ENCODE measurements at regions not wholly inside any gene's neighbourhood (a gene's known extent, or its start where the extent isn't known, plus 50 kb on each side); places are given as distances from the start of the nearest gene placed in this dataset.

- no peak for DNase-seq
- Histone ChIP-seq H3K4me3 (replicated peaks in 1 of 3) (no peak overlapping the region), H3K4me1 (no peaks in the 10 kb centered on the region), H3K27me3 (no peaks in the 10 kb centered on the region), H3K36me3 (no peaks in the 10 kb centered on the region), H3K27ac (no peak overlapping the region), H3K9me3 (no peaks in the 10 kb centered on the region)
- TF ChIP-seq CTCF (IDR thresholded peaks at IDR 0.05) (no peak), POLR2A (IDR thresholded peaks at IDR 0.05) (no peak)
- intact Hi-C loops (cut with DNase I) = no loop called here
- 80 to 89% methylated on average over 9 to 10 of the region's 10 CpGs for WGBS, 2 donors
Observed at GRCh38 chr19:30171795-30172612, 200.2 kb upstream of the ZNF536 start.

DNA sequence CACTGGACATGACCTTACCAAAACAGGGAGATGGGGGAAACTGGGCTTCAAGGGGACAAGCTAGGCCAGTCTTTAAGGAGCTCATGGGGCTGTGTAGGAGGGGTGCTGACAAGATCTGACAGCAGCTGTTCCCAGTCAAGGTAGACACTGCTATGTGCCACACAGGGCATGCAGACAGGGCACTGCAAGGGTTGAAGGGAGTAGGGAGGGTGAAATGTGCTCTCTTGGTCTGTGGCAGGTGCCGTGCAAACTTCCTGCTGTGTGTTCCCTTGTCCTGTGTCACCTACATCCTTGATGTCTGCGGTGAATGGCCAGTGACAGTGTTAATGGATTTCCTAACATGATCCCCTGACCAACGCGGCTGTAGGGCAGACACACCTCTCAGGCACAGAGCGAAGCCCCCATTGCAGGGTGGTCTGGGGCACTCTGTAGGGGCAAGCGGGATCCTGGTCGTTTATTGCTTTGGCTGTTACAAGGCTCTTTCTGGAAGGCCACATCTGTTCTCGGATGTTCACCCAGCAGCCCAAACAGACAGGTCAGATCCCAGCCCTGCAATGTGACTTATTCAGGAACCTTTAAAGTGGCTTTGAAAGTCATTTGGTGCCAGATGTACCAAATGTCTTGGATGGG, 199.5 kb upstream of the ZNF536 start:
- no peak overlapping the region for H3K4me3 ChIP-seq (replicated peaks in 1 of 3)
- 84 to 100% methylated on average over 2 to 8 of the region's 8 CpGs for WGBS, 2 donors
- no peak for DNase-seq
- H3K27ac ChIP-seq = no peak overlapping the region
- intact Hi-C loops (cut with DNase I) = no loop called here
- H3K36me3 ChIP-seq = no peaks in the 10 kb centered on the region
- H3K4me1 ChIP-seq = no peaks in the 10 kb centered on the region
- H3K27me3 ChIP-seq = no peaks in the 10 kb centered on the region
- no peaks in the 10 kb centered on the region for H3K9me3 ChIP-seq
- TF ChIP-seq CTCF (IDR thresholded peaks at IDR 0.05) = no peak
- TF ChIP-seq POLR2A (IDR thresholded peaks at IDR 0.05) = no peak

GRCh38 chr19:30173593-30174356, 198.4 kb upstream of the ZNF536 start:
- 85 to 89% methylated on average over 13 of the region's 13 CpGs for WGBS, 2 donors
- DNase-seq = no peak
- H3K27ac ChIP-seq = no peak overlapping the region
- H3K4me3 ChIP-seq (replicated peaks in 1 of 3) = no peak overlapping the region
- H3K9me3 ChIP-seq = no peaks in the 10 kb centered on the region
- H3K4me1 ChIP-seq = no peaks in the 10 kb centered on the region
- intact Hi-C loops (cut with DNase I) = no loop called here
- no peaks in the 10 kb centered on the region for H3K36me3 ChIP-seq
- no peaks in the 10 kb centered on the region for H3K27me3 ChIP-seq
- TF ChIP-seq CTCF (IDR thresholded peaks at IDR 0.05) (no peak), POLR2A (IDR thresholded peaks at IDR 0.05) (no peak)

GRCh38 chr19:30174357-30174645, 197.9 kb upstream of the ZNF536 start:
- intact Hi-C loops (cut with DNase I) = no loop called here
- DNase-seq = no peak
- Histone ChIP-seq H3K27ac (no peak overlapping the region), H3K27me3 (no peaks in the 10 kb centered on the region), H3K9me3 (no peaks in the 10 kb centered on the region), H3K4me3 (replicated peaks in 1 of 3) (no peak overlapping the region), H3K4me1 (no peaks in the 10 kb centered on the region), H3K36me3 (no peaks in the 10 kb centered on the region)
- WGBS, 2 donors = 81 to 89% methylated on average over 4 of the region's 4 CpGs
- TF ChIP-seq CTCF (IDR thresholded peaks at IDR 0.05) = no peak
- no peak for TF ChIP-seq POLR2A (IDR thresholded peaks at IDR 0.05)

DNA sequence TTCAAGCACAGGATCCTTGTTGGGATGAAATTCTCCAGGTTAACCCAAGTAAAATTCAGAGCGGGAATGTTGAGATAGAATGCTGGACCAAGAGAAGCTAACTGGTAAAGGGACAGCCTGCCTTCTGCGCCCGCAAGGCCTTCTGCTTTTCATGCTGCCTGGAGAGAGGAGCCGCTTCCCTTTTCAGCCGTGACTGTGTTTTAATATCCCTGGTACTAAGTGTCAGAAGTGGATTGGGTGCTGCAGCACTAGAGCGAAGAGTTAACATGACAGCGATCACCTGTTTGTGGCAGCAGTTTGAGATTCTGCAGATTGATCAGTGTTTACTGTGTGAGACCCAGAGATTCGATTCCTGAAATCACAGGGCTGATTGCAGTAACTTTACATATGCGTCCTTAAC, 197.4 kb upstream of the ZNF536 start:
- H3K4me3 ChIP-seq (replicated peaks in 1 of 3) = no peak overlapping the region
- intact Hi-C loops (cut with DNase I) = no loop called here
- no peak for DNase-seq
- no peak for TF ChIP-seq POLR2A (IDR thresholded peaks at IDR 0.05)
- no peak for TF ChIP-seq CTCF (IDR thresholded peaks at IDR 0.05)
- no peak overlapping the region for H3K27ac ChIP-seq
- WGBS, 2 donors = 69 to 71% methylated on average over 9 of the region's 9 CpGs
- H3K27me3 ChIP-seq = no peaks in the 10 kb centered on the region
- H3K36me3 ChIP-seq = no peaks in the 10 kb centered on the region
- no peaks in the 10 kb centered on the region for H3K4me1 ChIP-seq
- no peaks in the 10 kb centered on the region for H3K9me3 ChIP-seq

Measured in thyroid gland (tissue), 4 donors.